Lung microvascular endothelial cell (primary cell): ENCODE measurements at regions not wholly inside any gene's neighbourhood (a gene's known extent, or its start where the extent isn't known, plus 50 kb on each side); places are given as distances from the start of the nearest gene placed in this dataset.

Experiments
- DNase-seq, 2 donors: peaks; one replicate each; pipeline versions ENCODE4 v3.0.0 to v3.0.0-alpha.2; 2010; ENCODE audit warnings: low read depth in 2 of 2

DNA sequence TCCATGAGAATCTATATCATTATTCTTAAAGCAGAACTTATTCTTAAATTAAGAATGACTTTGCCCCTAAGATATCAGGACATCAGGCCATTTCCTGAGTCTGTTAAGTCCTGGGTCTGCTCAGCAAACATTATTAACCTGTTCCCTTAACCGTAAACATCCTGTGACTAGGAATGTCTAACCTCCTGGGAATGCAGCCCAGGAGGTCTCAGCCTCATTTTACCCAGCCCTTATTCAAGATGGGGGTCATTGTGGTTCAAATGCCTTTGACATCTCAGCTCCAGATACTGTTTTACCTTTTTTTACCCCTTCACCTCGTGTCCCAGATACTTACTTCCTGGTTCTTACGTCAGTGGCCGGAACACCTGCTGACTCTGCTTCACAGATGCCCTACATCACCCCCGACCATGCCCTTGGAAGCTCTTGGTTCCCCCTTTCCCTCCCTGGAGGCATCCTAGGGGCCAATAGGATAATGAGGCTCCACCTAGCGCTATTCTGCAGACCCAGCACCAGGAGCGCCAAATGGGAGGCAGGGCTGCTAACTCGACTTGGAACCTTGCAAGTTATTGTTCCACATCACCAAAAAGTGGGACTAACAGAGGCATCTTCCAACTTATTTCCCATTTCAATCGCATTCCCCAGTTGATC lies 182.5 kb downstream of the MED10 start:
- no peak for DNase-seq

DNA sequence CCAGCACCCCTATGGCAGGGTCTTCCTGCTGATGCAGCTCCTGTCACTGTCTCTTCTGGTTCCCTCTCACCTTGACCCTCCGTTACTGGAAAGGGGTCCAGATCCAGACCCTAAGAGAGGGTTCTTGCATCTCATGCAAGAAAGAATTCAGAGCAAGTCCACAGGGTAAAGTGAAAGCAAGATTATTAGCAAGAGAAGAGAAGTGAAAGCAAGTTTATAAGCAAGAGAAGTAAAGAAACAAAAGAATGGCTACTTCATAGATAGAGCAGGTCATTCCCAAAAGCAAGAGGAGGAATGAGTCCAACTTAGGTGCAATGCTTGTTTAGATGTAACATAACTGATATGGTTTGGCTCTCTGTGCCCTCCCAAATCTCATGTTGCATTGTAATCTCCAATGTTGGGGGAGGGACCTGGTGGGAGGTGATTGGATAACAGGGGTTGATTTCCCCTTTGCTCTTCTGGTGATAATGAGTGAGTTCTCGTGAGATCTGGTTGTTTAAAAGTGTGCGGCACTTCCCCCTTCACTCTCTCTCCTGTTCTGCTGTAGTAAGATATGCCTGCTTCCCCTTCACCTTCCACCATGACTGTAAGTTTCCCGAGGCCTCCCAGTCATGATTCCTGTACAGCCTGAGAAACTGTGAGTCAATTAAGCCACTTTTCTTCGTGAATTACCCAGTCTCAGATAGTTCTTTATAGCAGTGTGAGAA lies 183.3 kb downstream of the MED10 start:
- DNase-seq = no peak

DNA sequence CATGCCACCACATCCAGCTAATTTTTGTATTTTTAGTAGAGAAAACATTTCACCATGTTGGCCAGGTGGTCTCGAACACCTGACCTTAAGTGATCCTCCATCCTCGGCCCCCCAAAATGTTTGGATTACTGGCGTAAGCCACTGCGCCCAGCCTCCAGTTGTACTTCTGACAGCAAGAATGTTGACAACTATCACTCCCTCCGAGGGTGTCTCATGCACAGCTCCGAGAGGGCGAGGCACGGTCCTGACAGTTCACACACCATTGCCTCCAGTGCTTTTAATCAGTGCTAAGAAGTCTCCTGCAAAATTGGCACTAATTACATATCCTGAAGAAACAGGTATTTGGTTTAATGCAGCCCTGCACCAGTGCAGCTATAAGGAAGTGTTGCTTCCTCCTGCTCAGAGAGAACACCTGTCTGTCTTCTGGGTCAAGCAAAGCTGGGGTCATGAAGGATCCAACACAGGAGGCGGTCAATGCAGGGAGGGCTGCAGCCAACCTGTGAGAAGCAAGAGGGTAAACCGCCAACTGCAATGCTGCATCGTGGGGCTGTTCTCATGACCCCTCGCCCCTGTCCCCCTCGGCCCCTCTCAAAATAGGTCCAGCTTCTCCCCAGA lies 184.0 kb downstream of the MED10 start:
- DNase-seq = no peak

DNA sequence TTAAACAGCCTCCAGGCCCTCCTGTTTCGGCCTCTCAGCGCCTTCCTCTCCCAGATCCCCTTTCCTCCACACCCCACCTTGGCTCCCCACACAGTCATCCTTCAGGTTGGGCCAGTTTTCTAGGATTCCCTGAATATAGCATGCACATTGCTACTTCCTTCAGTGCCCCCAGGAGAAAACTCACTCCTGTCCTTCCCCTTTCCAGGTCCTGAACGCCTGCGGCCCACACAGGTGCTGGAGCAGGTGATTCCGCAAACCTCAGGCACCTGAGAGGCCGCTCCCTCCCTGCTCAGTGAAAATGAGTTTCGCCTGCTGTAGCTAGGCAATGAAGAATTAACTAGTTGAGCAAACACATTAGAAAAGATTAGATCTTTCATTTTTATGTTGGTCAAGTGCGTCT lies 185.0 kb downstream of the MED10 start:
- no peak for DNase-seq

DNA sequence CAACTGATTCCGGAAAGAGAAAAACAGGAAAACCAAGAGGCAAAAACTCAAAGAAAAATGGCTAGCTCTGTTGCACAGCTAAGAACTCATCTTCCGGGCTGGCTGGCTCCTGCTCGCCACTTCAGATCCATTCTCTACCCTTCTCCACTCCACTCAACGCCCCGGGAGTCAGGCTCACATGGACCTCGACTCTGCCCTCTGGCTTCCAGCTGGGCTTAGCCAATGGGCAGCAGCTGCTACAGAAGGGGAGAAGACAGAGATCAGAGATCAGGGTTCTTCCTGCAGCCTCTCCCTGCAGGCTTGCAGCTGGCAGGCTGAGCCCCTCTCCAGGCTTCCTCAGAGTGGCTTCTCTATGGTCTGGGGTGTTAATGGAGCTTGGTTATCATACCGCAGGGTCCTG lies 187.5 kb downstream of the MED10 start:
- no peak for DNase-seq

DNA sequence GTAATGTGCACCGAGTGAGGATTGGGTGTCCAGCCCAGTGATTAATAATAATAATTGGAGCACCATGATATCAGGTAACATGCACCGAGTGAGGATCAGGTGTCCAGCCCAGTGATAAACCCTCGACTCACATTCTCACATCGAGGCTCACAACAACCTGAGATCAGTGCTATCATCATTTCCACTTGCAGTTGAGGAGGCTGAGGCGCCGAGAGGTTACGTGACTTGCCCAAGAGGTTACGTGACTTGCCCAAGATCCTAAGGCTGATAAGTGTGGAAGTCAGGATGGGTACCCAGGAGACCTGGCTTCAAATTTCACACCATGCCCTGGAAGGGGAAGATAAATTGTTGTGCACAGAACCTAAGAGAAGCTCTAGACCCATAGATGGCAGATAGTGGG lies 189.4 kb downstream of the MED10 start:
- DNase-seq = no peak

DNA sequence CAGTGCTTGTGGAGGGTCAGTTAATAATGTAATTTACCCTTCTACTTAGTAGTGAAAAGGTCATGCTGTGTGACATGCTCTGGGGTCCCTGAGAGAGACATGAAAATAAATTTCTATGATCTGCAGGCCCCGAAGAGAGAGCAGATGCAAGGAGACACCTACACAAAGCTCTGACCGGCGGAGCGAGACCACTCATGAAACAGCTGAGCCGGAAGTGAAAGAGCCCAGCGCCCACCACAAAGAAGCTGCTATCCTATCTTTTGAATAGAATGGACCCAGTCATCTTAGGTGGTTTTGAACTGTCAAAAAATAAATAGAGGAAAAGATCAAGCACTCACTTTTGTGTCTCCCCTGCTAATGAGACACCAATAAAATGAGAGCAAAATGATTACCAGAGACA lies 190.0 kb downstream of the MED10 start:
- DNase-seq = no peak

DNA sequence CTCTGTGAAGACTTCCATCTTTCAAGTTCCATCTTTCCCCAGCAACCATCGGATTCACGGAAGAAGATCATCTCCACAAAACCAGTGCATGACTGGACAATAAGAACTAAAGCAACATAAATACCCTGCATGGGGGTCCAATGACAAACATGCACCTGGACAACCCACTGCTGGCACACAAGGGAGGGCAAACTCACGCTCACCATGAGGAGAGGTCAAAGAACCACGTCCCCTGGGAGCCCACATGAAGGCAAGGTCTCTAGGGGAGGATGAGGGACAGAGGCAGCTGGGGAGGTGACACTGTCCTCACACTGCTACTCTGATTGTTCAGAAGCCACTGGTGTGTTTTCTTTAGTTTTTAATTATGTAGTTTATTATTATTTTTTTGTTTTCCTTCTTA lies 190.8 kb downstream of the MED10 start:
- DNase-seq = no peak

DNA sequence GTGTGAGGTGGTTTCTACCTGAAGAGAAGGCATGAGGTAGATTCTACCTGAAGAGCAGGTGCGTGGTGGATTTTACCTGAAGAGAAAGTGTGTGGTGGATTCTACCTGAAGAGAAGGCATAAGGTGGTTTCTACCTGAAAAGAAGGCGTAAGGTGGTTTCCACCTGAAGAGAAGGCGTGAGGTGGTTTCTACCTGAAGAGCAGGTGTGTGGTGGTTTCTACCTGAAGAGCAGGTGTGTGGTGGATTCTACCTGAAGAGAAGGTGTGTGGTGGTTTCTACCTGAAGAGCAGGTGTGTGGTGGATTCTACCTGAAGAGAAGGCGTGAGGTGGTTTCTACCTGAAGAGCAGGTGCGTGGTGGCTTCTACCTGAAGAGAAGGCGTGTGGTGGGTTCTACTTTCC lies 192.8 kb downstream of the MED10 start:
- DNase-seq = no peak

DNA sequence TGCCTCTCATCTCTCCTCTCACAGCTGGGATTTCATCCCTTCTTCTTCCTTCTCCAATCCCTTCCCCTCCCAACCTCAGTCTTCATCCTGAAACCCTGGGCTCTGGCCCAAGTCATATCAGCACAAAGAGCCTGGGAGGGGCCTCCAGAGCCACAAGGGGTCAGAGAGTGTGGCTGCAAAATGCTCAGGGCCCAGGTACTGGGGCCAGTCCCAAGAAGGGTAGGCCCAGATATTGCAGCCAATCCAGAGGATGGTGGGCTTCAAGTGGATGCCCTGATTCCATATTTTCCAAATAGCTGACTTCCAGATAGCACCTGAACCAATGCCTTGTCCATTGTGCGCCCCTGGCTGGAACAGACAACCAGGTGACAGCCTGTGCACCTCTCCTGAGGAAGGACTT lies 193.9 kb downstream of the MED10 start:
- no peak for DNase-seq

DNA sequence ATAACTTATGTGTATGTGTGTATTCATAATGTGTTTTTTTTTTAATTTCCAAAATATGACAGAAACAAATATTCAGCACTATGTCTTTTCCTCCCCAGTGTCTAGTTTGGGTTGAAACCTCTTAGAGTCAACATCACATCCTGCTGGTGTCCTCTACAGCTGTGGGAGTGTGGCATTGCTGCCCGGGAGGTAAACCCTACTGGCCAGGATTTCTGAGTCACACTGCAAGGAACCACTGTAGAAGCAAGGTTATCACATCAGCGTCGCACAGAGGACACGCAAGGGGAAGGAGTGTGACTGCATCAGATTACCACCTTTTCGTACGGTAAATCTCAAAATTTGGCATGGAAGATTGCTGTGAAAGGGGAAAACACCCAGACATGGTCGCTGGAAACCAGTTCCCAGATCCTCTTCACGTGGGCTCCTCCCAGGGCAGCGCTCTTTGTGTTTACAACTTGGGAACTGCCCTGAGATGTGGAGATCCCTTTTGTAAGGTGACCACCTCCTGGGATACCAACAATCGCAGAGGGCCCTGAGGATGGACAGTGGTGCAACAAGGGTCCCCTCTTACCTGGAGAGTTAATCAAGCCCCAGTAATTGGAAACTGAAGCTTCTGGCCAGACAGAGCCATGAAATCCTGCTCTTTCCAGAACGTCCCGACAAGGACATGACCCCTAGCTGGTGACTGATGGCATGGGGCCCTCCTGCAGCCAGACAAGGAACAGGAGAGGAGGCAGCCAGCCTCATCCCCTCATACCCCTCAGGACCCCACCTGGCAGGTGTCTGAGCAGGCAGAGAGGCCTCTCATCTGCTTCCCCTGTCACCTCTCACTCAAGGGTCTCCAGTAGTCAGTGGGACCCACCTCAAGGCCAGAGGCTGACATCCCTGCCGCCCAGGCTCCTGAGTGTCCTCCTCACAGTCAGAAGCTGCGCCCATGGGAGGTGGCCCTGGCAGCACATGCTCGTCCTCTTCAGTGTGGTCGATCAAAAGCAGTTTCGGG lies 194.7 kb downstream of the MED10 start:
- no peak for DNase-seq

DNA sequence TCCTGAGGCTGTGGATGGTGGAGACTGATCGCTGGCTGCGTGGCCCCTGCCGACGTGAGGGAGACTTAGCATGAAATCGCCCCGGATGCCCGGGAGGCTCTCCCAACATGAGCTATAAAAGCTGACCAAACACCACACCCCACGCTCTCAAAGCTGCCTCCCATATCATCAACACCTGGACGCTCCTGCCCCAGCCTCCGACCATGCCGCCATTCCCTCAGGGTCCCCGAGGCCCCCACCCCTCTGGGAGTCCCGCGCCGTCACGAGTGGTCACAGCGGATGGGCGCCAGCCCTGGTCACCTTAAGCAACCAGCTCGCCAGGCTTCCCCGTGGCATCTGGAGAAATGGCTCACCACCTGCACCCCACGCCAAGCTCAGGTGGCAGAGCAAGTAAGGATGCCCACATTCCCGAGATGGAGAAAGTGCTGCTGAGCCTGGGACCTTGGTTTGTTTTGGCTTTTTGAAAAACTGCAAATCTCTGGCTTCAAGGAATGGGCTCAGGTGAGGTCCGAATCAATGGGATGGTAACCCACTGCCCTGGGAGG lies 196.0 kb downstream of the MED10 start:
- no peak for DNase-seq

DNA sequence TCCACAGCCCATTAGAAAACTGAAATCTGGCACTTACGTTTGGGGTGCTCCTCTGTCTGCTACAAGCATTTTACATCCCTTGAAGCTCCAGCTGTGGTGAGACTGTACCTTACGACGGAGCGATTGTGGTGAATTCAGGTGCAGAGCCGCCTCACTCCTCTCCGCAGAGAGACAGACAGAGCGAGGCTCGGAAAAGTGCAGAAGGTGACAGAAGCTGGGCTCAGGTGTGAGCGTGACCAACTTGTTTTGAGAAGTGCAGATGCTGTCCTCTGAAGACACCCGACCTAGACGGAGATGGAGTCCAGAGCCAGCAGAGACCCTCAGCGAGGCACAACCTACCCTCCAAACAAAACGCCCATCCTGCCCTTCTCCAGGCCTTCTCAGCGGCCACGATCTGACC lies 196.5 kb downstream of the MED10 start:
- no peak for DNase-seq

DNA sequence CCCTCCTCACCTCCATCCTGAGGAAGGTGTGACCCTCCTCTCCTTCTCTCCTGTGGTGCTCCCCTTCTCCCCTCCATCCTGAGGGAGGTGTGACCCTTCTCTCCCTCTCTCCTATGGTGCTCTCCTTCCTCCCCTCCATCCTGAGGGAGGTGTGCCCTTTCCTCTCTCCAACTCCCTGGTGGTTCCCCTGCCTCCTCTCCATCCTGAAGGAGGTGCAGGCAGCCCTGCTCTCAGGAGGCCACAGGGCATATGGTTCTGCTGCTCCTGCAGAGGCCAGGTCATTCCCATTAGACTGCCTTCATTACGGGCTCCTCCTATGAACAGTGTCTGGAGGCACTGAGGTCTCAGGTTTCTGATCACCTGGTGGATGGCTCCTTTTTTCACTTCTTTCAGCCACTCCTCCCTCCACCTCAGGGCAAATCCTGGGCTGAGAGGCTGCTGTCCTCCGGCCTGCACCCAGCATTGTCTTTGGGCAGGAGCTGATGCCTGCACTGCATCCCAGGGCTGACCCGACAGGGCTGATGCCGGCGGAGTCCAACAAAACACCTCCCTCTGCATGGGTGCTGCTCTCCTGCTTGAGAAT lies 197.1 kb downstream of the MED10 start:
- DNase-seq = no peak

DNA sequence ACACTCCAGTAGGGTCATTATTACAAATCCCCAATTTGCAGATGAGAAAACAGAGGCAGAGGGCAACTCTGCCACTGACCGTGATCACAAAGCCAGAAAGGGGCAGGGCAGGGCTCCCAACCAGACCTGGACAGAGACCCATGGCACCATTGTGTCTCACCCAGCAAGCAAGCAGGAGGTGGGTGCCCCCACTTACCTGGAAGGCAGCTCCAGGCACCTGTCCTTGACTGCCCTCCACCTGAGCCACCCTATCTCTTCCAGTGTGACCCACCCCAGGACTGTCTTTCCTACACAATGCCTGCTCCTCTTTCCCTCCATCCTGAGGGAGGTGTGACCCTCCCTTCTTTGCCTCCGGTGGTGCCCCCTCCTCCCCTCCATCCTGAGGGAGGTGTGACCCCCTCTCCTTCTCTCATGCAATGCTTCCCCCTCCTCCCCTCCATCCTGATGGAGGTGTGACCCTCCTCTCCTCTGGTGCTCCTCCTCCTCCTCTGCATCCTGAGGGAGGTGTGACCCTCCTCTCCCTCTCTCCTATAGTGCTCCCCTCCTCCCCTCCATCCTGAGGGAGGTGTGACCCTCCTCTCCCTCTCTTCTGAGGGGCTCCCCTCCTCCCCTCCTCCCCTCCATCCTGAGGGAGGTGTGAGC lies 198.0 kb downstream of the MED10 start:
- no peak for DNase-seq

DNA sequence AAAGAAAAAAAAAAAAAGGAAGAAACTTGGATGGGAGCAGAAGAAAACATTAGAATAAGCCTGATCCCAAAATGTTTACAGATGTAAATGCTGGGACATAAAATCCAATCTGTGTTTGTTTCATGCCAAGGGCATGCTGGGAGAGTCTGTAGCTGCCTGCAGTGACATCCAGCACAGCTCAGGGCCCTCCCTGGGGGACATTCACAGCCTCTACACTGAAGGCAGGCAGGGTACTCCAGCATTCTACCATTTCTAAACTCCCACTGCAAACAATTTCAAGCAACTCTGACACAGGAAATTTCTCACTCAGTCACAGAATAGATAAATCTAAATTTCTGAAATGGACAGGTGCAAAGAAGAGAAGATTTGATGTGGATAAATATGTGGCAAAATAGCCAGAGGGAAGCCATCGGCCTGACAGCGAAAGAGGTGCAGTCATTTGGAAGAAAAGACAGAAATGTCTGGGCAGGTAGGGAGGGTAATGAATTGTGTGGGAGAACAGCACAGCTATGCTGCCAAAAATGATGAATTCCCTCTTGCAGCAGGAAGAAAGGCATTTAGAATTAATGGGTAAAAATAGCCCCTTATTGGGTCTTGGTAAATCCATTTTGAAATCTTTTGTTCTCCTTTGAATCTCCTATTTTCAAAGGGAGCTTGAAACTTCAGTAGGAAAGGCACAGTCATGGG lies 199.4 kb downstream of the MED10 start:
- no peak for DNase-seq

DNA sequence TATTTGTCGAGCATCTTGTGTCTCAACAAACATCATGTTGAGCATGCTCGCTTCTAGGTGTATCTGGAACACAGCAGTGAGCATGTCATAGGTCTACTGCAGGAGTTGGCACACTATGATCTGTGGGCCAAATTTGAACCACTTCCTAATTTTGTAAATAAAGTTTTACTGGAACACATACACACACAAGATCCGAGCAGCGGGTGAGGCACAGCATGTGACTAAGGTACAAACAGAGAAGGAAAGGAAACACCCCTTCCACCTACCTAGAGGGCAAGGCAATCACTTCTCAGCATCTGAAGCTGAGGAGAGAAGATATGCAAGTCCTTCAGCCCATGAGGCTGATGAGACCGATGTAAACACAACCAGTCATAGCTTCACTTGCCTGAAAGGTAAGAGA lies 200.4 kb downstream of the MED10 start:
- no peak for DNase-seq

DNA sequence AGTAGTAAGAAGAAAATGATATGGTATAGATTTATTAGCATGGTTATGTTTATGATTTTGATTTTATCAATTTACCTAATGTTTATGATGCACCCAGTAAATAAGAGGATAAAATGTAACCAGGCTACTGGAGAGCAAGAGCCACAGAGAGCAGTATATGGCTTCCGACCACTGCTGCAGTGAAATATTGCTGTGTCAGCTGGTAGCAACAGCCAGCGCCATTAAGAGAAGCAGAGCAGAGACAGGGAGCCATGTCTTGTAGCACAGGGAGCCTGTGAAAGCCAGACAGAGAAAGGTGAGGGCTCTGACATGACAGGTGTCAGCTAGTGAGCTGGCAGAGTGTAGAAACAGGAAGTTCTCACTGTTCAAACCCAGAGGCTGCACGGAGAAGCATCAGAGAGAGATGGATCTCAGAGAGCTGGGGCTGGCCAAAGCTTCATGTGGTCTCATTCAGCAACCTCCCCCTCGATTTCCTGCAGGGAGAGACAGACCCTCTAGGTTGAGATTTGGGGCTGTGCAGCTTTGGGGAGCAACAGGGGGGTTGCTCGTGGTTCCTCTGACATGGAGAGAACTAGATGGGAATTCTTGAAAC lies 202.1 kb downstream of the MED10 start:
- no peak for DNase-seq

DNA sequence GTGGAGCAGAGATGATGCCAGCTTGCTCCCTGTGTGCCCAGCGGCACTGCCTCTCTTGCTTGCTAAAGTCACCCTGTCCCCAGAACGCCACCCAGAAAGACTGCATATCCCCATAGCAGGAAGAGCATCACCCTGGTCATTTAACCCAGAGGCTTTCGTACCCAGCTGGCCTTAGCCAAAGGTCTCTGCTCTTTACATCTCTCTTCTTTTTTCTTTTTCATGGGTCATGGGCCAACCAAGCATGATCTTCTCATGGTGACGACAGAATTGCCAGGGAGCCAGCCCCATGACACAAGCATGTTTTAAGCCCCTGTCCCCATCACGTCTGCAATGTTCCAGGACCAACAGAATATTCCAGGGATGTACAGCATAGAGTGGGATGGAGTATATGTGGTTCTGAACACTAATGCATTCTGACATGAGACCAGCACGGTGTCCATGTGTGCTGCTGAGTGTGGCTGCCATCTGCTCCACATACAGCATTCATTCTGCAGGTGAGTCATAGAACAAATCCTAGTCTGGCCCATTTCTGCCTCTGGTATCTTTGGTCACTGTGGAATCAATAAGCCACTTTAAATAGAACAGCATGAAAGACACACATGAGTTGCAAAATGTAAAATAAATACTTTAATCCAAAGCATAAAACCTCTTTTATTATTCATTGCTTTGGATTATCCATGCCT lies 203.0 kb downstream of the MED10 start:
- DNase-seq = no peak
